Endothelial cell (in vitro differentiated cells): ENCODE measurements at regions not wholly inside any gene's neighbourhood (a gene's known extent, or its start where the extent isn't known, plus 50 kb on each side); places are given as distances from the start of the nearest gene placed in this dataset.

Source experiments
- DNase-seq: peaks from one replicate; pipeline ENCODE4 v3.0.0; 2021; ENCODE audit warnings: low spot score
- H3K27ac Mint-ChIP-seq: one replicate; pipeline ENCODE4 v1.8.0; 2021; ENCODE audit warnings: mixed read lengths, inconsistent platforms; ENCODE audit not compliant: unreplicated experiment
- H3K27me3 Mint-ChIP-seq: one replicate; pipeline ENCODE4 v1.8.0; 2021; ENCODE audit warnings: mild to moderate bottlenecking, moderate library complexity, mixed read lengths, inconsistent platforms; ENCODE audit not compliant: unreplicated experiment
- H3K36me3 Mint-ChIP-seq: one replicate; pipeline ENCODE4 v1.8.0; 2021; ENCODE audit warnings: mild to moderate bottlenecking, low read depth, mixed read lengths, inconsistent platforms; ENCODE audit not compliant: unreplicated experiment
- H3K4me1 Mint-ChIP-seq: one replicate; pipeline ENCODE4 v1.8.0; 2021; ENCODE audit warnings: mild to moderate bottlenecking, mixed read lengths, inconsistent platforms; ENCODE audit not compliant: unreplicated experiment
- H3K4me3 Mint-ChIP-seq: one replicate; pipeline ENCODE4 v1.8.0; 2021; ENCODE audit warnings: mild to moderate bottlenecking, mixed read lengths, inconsistent platforms; ENCODE audit not compliant: unreplicated experiment
- H3K9me3 Mint-ChIP-seq: one replicate; pipeline ENCODE4 v1.8.0; 2021; ENCODE audit warnings: mixed read lengths, inconsistent platforms; ENCODE audit not compliant: unreplicated experiment
- TF ChIP-seq, protein P1 (sequence below): fragments of 200-600 bp; sonication (generic); IDR thresholded peaks from one replicate; pipeline ENCODE4 v1.5.0; 2021; ENCODE audit warnings: antibody characterized with exemption; ENCODE audit not compliant: unreplicated experiment

DNA sequence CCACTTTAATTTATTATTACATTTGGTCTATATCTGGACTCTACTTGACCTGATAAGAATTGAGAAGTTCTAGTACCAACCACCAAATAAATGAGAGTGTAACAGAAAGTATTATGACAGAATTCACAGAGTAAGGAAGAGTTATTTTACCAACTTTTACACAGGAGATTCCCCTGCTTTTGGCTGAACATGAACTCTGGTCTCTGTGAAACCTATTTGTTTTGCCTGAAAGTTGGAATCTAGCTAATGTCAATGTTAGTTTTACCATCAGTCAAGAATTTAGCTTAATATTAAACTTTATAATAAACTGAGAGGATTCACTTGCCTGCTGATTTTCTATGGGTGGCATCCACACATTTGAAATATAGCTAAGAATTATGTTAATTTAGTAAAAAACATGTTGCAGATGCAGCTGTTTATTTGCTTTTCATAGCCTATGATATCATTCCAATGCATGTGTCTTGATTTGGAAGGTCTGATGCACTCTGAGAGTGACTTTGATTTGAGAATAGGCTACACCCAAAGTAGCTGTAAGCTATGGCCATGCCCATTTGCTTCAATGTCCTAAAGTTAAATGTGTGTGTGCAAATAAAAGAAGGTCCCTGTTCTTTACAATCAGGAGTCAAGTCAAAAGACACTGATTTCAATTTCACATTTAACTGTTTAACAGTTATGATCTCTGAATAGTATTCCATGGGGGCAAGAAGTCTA lies 150.9 kb upstream of the RASGEF1B start:
- Mint-ChIP-seq H3K9me3 (no peaks in the 10 kb centered on the region), H3K27me3 (peaks cover 3% of the 10 kb centered on the region), H3K4me3 (no peak overlapping the region), H3K27ac (no peak overlapping the region), H3K36me3 (no peaks in the 10 kb centered on the region), H3K4me1 (peaks cover 15% of the 10 kb centered on the region)
- TF ChIP-seq, protein P1, sequence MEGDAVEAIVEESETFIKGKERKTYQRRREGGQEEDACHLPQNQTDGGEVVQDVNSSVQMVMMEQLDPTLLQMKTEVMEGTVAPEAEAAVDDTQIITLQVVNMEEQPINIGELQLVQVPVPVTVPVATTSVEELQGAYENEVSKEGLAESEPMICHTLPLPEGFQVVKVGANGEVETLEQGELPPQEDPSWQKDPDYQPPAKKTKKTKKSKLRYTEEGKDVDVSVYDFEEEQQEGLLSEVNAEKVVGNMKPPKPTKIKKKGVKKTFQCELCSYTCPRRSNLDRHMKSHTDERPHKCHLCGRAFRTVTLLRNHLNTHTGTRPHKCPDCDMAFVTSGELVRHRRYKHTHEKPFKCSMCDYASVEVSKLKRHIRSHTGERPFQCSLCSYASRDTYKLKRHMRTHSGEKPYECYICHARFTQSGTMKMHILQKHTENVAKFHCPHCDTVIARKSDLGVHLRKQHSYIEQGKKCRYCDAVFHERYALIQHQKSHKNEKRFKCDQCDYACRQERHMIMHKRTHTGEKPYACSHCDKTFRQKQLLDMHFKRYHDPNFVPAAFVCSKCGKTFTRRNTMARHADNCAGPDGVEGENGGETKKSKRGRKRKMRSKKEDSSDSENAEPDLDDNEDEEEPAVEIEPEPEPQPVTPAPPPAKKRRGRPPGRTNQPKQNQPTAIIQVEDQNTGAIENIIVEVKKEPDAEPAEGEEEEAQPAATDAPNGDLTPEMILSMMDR: no peak
- no peak for DNase-seq

DNA sequence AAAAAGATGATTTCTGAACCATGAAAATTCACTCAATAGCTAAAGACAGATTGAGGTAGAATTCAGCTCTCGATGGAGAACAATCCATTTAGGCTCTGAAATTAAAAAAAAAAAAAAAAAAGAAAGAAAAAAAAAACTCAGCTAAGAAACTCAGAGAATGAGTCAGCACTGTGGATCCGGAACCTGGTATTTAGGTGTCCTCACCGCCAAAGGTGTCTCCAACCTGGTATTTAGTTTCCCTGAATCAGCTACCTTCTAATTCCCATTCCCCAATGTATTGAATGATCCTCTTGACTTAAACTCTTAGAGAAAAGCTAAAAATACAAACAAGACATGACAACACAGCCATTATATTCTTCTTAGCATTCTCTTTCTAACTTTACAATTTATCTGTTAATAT lies 150.3 kb upstream of the RASGEF1B start:
- Mint-ChIP-seq H3K27ac (no peak overlapping the region), H3K36me3 (no peaks in the 10 kb centered on the region), H3K4me1 (peaks cover 11% of the 10 kb centered on the region), H3K4me3 (no peak overlapping the region), H3K9me3 (no peaks in the 10 kb centered on the region), H3K27me3 (peaks cover 3% of the 10 kb centered on the region)
- DNase-seq: no peak
- TF ChIP-seq, protein P1: no peak

DNA sequence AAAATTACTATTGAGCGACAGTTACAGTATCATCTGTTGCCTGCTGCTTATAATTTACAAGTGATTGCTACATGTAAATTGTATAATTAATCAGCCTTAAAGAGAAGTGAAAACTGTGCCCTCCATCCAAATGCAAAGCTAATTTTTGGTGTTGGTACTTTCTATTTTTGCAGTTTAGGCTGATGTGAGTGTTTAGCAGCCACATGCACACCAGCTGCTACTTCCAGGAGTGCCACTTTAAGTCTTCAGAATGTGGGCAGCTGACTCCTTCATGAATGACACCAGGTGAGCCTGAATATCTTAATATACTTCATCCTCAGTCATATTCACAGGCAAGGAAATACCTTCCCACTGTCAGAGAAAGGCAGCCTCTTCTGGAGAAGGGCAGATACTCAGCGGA lies 149.8 kb upstream of the RASGEF1B start:
- TF ChIP-seq, protein P1: no peak
- Mint-ChIP-seq H3K9me3 (no peaks in the 10 kb centered on the region), H3K27me3 (peaks cover 3% of the 10 kb centered on the region), H3K27ac (no peak overlapping the region), H3K36me3 (no peaks in the 10 kb centered on the region), H3K4me1 (peaks cover 11% of the 10 kb centered on the region), H3K4me3 (no peak overlapping the region)
- DNase-seq: no peak

DNA sequence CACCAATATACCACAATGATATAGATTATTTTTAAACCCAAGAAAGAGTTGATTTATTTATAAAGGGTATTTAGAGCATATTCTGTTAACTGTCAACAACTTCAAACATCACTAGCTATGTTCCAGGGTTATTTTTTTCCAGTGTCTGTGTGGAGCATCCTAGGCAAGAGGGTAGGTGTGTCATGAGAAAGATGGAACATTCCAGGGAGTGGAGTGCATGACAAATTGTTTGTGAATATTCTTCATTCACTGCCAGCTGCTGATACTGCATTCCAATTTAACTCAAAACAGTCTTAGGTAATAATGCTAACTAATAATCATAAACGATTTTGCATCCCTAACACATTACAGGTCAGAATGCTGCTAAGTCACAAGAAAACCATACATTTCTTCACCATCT lies 148.7 kb upstream of the RASGEF1B start:
- no peak overlapping the region for H3K4me3 Mint-ChIP-seq

DNA sequence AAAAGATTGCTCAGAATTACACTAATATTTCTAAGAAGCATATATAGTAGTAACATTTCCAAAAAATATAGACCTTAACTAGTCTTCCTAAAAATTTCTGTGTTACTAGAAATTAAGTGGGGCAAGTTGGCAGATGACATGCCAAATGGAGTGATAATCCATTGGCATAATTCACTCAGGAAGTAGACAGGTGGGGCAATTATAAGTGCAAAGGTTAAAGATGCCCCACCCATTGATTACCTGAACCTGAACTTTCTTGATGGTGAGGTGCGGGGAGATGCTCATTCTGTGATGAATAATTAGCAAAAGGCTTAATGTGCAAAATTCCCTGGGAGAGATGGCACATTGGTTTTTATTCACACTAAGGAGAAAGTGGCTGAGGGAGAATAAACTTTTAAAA lies 145.8 kb upstream of the RASGEF1B start:
- H3K27me3 Mint-ChIP-seq: peaks cover 1% of the 10 kb centered on the region
- H3K36me3 Mint-ChIP-seq: no peaks in the 10 kb centered on the region
- no peaks in the 10 kb centered on the region for H3K9me3 Mint-ChIP-seq
- no peak overlapping the region for H3K4me3 Mint-ChIP-seq
- H3K4me1 Mint-ChIP-seq: no peaks in the 10 kb centered on the region
- DNase-seq: no peak
- H3K27ac Mint-ChIP-seq: no peak overlapping the region
- TF ChIP-seq, protein P1: no peak

More for the DNA sequence above, 148.7 kb upstream of the RASGEF1B start:
- TF ChIP-seq, protein P1: no peak
- H3K27ac Mint-ChIP-seq: no peak overlapping the region
- H3K9me3 Mint-ChIP-seq: no peaks in the 10 kb centered on the region
- DNase-seq: no peak
- peaks cover 2% of the 10 kb centered on the region for H3K4me1 Mint-ChIP-seq
- peaks cover 3% of the 10 kb centered on the region for H3K27me3 Mint-ChIP-seq
- no peaks in the 10 kb centered on the region for H3K36me3 Mint-ChIP-seq
